CD4-positive, CD25-positive, alpha-beta regulatory T cell (primary cell): ENCODE measurements at regions not wholly inside any gene's neighbourhood (a gene's known extent, or its start where the extent isn't known, plus 50 kb on each side); places are given as distances from the start of the nearest gene placed in this dataset.

ENCODE experiments used
- ATAC-seq, 2 donors: fragments of 150-1000 bp; cut with Tn5 transposase; one replicate each; pipeline ENCODE4 v1.10.0; 2021; ENCODE audit warnings: low read depth in 2 of 2, moderate number of reproducible peaks in 2 of 2, moderate library complexity in 1 of 2
- DNase-seq, 3 donors: peaks; one replicate each; pipeline versions ENCODE4 v3.0.0 to v3.0.0-alpha.2; 2012 to 2022; ENCODE audit warnings: mixed read lengths in 1 of 3
- H3K27ac ChIP-seq: one replicate; pipeline ENCODE4 v1.7.0; 2013; ENCODE audit warnings: mild to moderate bottlenecking, low read length; ENCODE audit not compliant: insufficient read depth, poor library complexity, severe bottlenecking
- H3K27me3 ChIP-seq: one replicate; pipeline ENCODE4 v1.7.0; 2013; ENCODE audit warnings: low read length; ENCODE audit not compliant: control insufficient read depth, insufficient read depth
- H3K36me3 ChIP-seq: one replicate; pipeline ENCODE4 v1.7.0; 2013; ENCODE audit warnings: mild to moderate bottlenecking, low read length, moderate library complexity; ENCODE audit not compliant: control insufficient read depth, insufficient read depth
- H3K4me1 ChIP-seq: 2 replicates; pipeline ENCODE4 v1.7.0; 2013; ENCODE audit warnings: mild to moderate bottlenecking, low read length; ENCODE audit not compliant: insufficient read depth, control insufficient read depth, poor library complexity, severe bottlenecking
- H3K4me3 ChIP-seq: one replicate; pipeline ENCODE4 v1.7.0; 2013; ENCODE audit warnings: low read depth, mild to moderate bottlenecking, low read length, moderate library complexity
- H3K9me3 ChIP-seq, 2 experiments: 1 replicate in 1 of 2; 2 replicates in 1 of 2; pipeline ENCODE4 v1.7.0; 2013; ENCODE audit warnings: low read length in 2 of 2, mild to moderate bottlenecking in 1 of 2, moderate library complexity in 1 of 2; ENCODE audit not compliant: control insufficient read depth in 2 of 2
- H3K27ac Mint-ChIP-seq, 3 donors: one replicate each; pipeline ENCODE4 v1.8.0; 2020 to 2022; ENCODE audit warnings: mild to moderate bottlenecking in 3 of 3, mixed read lengths in 3 of 3, moderate library complexity in 2 of 3
- H3K27me3 Mint-ChIP-seq: one replicate; pipeline ENCODE4 v1.8.0; 2022; ENCODE audit warnings: mild to moderate bottlenecking, mixed read lengths
- H3K36me3 Mint-ChIP-seq: one replicate; pipeline ENCODE4 v1.8.0; 2020; ENCODE audit warnings: mixed read lengths
- H3K4me1 Mint-ChIP-seq, 4 donors: one replicate each; pipeline ENCODE4 v1.8.0; 2020 to 2022; ENCODE audit warnings: mixed read lengths in 4 of 4, mild to moderate bottlenecking in 1 of 4
- H3K4me3 Mint-ChIP-seq, 4 donors: one replicate each; pipeline ENCODE4 v1.8.0; 2020 to 2022; ENCODE audit warnings: mild to moderate bottlenecking in 4 of 4, mixed read lengths in 4 of 4, moderate library complexity in 3 of 4
- H3K9me3 Mint-ChIP-seq, 7 donors: one replicate each; pipeline ENCODE4 v1.8.0; 2020 to 2022; ENCODE audit warnings: mixed read lengths in 7 of 7, mild to moderate bottlenecking in 3 of 7, moderate library complexity in 2 of 7

- Mint-ChIP-seq H3K27ac (no peak overlapping the region), H3K4me3 (no peak overlapping the region)
Observed at GRCh38 chr3:63064209-63064755, 189.1 kb upstream of the CADPS start.

GRCh38 chr3:63067999-63068645 is 192.9 kb upstream of the CADPS start:
- H3K36me3 Mint-ChIP-seq: no peaks in the 10 kb centered on the region
- H3K27ac Mint-ChIP-seq: peak overlapping the region in 1 of 3 donors; percentile 40
- no peaks in the 10 kb centered on the region for H3K27me3 ChIP-seq
- no peaks in the 10 kb centered on the region for H3K27me3 Mint-ChIP-seq
- DNase-seq (peak in 1 of 3 donors; percentile 21), ATAC-seq (no peak)
- no peaks in the 10 kb centered on the region for H3K4me1 ChIP-seq
- peaks cover 1 to 19% (median 5%) of the 10 kb centered on the region in 7 donors for H3K9me3 Mint-ChIP-seq
- H3K4me3 Mint-ChIP-seq: no peak overlapping the region
- H3K4me1 Mint-ChIP-seq: no peaks in the 10 kb centered on the region
- no peak overlapping the region for H3K4me3 ChIP-seq
- H3K36me3 ChIP-seq: no peaks in the 10 kb centered on the region
- no peak overlapping the region for H3K27ac ChIP-seq
- no peaks in the 10 kb centered on the region for H3K9me3 ChIP-seq

More at GRCh38 chr3:63064209-63064755, 189.1 kb upstream of the CADPS start:
- no peaks in the 10 kb centered on the region for H3K27me3 ChIP-seq
- ATAC-seq (no peak), DNase-seq (no peak)
- Mint-ChIP-seq H3K27me3 (no peaks in the 10 kb centered on the region), H3K4me1 (no peaks in the 10 kb centered on the region), H3K9me3 (peaks cover 4 to 23% (median 7%) of the 10 kb centered on the region in 7 donors), H3K36me3 (no peaks in the 10 kb centered on the region)
- H3K4me3 ChIP-seq: no peak overlapping the region
- H3K36me3 ChIP-seq: no peaks in the 10 kb centered on the region
- no peaks in the 10 kb centered on the region for H3K9me3 ChIP-seq
- H3K4me1 ChIP-seq: no peaks in the 10 kb centered on the region
- no peak overlapping the region for H3K27ac ChIP-seq

GRCh38 chr3:63069806-63070475 is 194.7 kb upstream of the CADPS start:
- DNase-seq (no peak), ATAC-seq (no peak)
- H3K27ac Mint-ChIP-seq: no peak overlapping the region
- Histone ChIP-seq H3K27ac (no peak overlapping the region), H3K27me3 (no peaks in the 10 kb centered on the region), H3K4me3 (no peak overlapping the region), H3K4me1 (no peaks in the 10 kb centered on the region), H3K9me3 (no peaks in the 10 kb centered on the region), H3K36me3 (no peaks in the 10 kb centered on the region)
- H3K36me3 Mint-ChIP-seq: no peaks in the 10 kb centered on the region
- peaks cover 1 to 19% (median 8%) of the 10 kb centered on the region in 7 donors for H3K9me3 Mint-ChIP-seq
- no peaks in the 10 kb centered on the region for H3K4me1 Mint-ChIP-seq
- no peak overlapping the region for H3K4me3 Mint-ChIP-seq
- H3K27me3 Mint-ChIP-seq: no peaks in the 10 kb centered on the region

- no peaks in the 10 kb centered on the region for H3K36me3 Mint-ChIP-seq
- Histone ChIP-seq H3K9me3 (no peaks in the 10 kb centered on the region), H3K36me3 (no peaks in the 10 kb centered on the region), H3K4me1 (no peaks in the 10 kb centered on the region), H3K4me3 (no peak overlapping the region), H3K27ac (no peak overlapping the region), H3K27me3 (no peaks in the 10 kb centered on the region)
- H3K27ac Mint-ChIP-seq: no peak overlapping the region
- H3K9me3 Mint-ChIP-seq: peaks cover 1 to 16% (median 7%) of the 10 kb centered on the region in 7 donors
- H3K4me1 Mint-ChIP-seq: no peaks in the 10 kb centered on the region
- ATAC-seq: no peak
- H3K27me3 Mint-ChIP-seq: no peaks in the 10 kb centered on the region
- no peak overlapping the region for H3K4me3 Mint-ChIP-seq
- no peak for DNase-seq
Observed at GRCh38 chr3:63070476-63070810, 195.2 kb upstream of the CADPS start.

- no peak overlapping the region for H3K4me3 ChIP-seq
- no peaks in the 10 kb centered on the region for H3K27me3 ChIP-seq
- Mint-ChIP-seq H3K27me3 (no peaks in the 10 kb centered on the region), H3K4me3 (no peak overlapping the region), H3K4me1 (no peaks in the 10 kb centered on the region), H3K27ac (no peak overlapping the region), H3K36me3 (no peaks in the 10 kb centered on the region), H3K9me3 (peaks cover 0 to 17% (median 3%) of the 10 kb centered on the region in 7 donors)
- H3K36me3 ChIP-seq: no peaks in the 10 kb centered on the region
- no peaks in the 10 kb centered on the region for H3K4me1 ChIP-seq
- no peak for DNase-seq
- no peak for ATAC-seq
- no peaks in the 10 kb centered on the region for H3K9me3 ChIP-seq
- H3K27ac ChIP-seq: no peak overlapping the region
Observed at GRCh38 chr3:63076357-63076756, 201.1 kb upstream of the CADPS start.

- H3K36me3 ChIP-seq: no peaks in the 10 kb centered on the region
- no peaks in the 10 kb centered on the region for H3K36me3 Mint-ChIP-seq
- no peak overlapping the region for H3K27ac Mint-ChIP-seq
- H3K27me3 ChIP-seq: no peaks in the 10 kb centered on the region
- no peak overlapping the region for H3K4me3 ChIP-seq
- DNase-seq (no peak), ATAC-seq (no peak)
- peaks cover 0 to 20% (median 6%) of the 10 kb centered on the region in 7 donors for H3K9me3 Mint-ChIP-seq
- H3K9me3 ChIP-seq: no peaks in the 10 kb centered on the region
- H3K4me1 Mint-ChIP-seq: no peaks in the 10 kb centered on the region
- H3K4me1 ChIP-seq: no peaks in the 10 kb centered on the region
- H3K27me3 Mint-ChIP-seq: no peaks in the 10 kb centered on the region
- no peak overlapping the region for H3K4me3 Mint-ChIP-seq
- H3K27ac ChIP-seq: no peak overlapping the region
Observed at GRCh38 chr3:63086190-63086589, 191.9 kb upstream of the SYNPR start.

- no peaks in the 10 kb centered on the region for H3K9me3 ChIP-seq
- no peak for DNase-seq
Observed at GRCh38 chr3:63089007-63089750, 188.9 kb upstream of the SYNPR start.

More at GRCh38 chr3:63089007-63089750, 188.9 kb upstream of the SYNPR start:
- Mint-ChIP-seq H3K4me1 (no peaks in the 10 kb centered on the region), H3K9me3 (peaks cover 0 to 5% (median 2%) of the 10 kb centered on the region in 7 donors), H3K27ac (no peak overlapping the region), H3K27me3 (no peaks in the 10 kb centered on the region), H3K4me3 (no peak overlapping the region), H3K36me3 (no peaks in the 10 kb centered on the region)
- Histone ChIP-seq H3K4me1 (no peaks in the 10 kb centered on the region), H3K4me3 (no peak overlapping the region), H3K27ac (no peak overlapping the region), H3K27me3 (no peaks in the 10 kb centered on the region), H3K36me3 (no peaks in the 10 kb centered on the region)
- ATAC-seq: no peak
